HG03159 (cell line): ENCODE measurements at regions not wholly inside any gene's neighbourhood (a gene's known extent, or its start where the extent isn't known, plus 50 kb on each side); places are given as distances from the start of the nearest gene placed in this dataset.
"Not testable (repeated sequence)": the region's sequence is repeated elsewhere in the genome, so short reads cannot be mapped to it uniquely, and the experiment has no call there.

Source experiments
- ATAC-seq: cut with Tn5 transposase; IDR thresholded peaks from one replicate; pipeline ENCODE4 v1.9.1; 2021; ENCODE audit warnings: mild to moderate bottlenecking, moderate library complexity; ENCODE audit not compliant: unreplicated experiment

- no peak for ATAC-seq
Observed at GRCh38 chr4:83931659-83932438, 395.9 kb downstream of the GPAT3 start.

GRCh38 chr4:83929550-83929949 lies 393.6 kb downstream of the GPAT3 start:
- no peak for ATAC-seq

GRCh38 chr4:83926950-83927349 lies 391.0 kb downstream of the GPAT3 start:
- no peak for ATAC-seq

- ATAC-seq: no peak
Observed at GRCh38 chr4:83923341-83923740, 387.4 kb downstream of the GPAT3 start.

- no peak for ATAC-seq
Observed at GRCh38 chr4:83922402-83922801, 386.5 kb downstream of the GPAT3 start.

- ATAC-seq: no peak
Observed at GRCh38 chr4:83921124-83921523, 385.2 kb downstream of the GPAT3 start.

- ATAC-seq: no peak
Observed at GRCh38 chr4:83920375-83920774, 384.5 kb downstream of the GPAT3 start.

- no peak for ATAC-seq
Observed at GRCh38 chr4:83917572-83917971, 381.7 kb downstream of the GPAT3 start.

GRCh38 chr4:83910693-83911092 lies 374.8 kb downstream of the GPAT3 start:
- no peak for ATAC-seq

GRCh38 chr4:83906561-83906960 lies 370.7 kb downstream of the GPAT3 start:
- ATAC-seq: no peak

GRCh38 chr4:83905952-83906351 lies 370.0 kb downstream of the GPAT3 start:
- ATAC-seq: no peak

GRCh38 chr4:83903740-83904139 lies 367.8 kb downstream of the GPAT3 start:
- not testable (repeated sequence) for ATAC-seq

GRCh38 chr4:83894831-83895230 lies 358.9 kb downstream of the GPAT3 start:
- no peak for ATAC-seq

- no peak for ATAC-seq
Observed at GRCh38 chr4:83890816-83891215, 354.9 kb downstream of the GPAT3 start.

- no peak for ATAC-seq
Observed at GRCh38 chr4:83890231-83890630, 354.3 kb downstream of the GPAT3 start.

GRCh38 chr4:83889802-83890201 lies 353.9 kb downstream of the GPAT3 start:
- ATAC-seq: no peak

GRCh38 chr4:83885256-83886182 lies 349.6 kb downstream of the GPAT3 start:
- ATAC-seq: no peak

- ATAC-seq: no peak
Observed at GRCh38 chr4:83876047-83876446, 340.1 kb downstream of the GPAT3 start.

GRCh38 chr4:83875437-83875836 lies 339.5 kb downstream of the GPAT3 start:
- no peak for ATAC-seq

GRCh38 chr4:83873996-83874395 lies 338.1 kb downstream of the GPAT3 start:
- no peak for ATAC-seq

- ATAC-seq: no peak
Observed at GRCh38 chr4:83870328-83870950, 334.5 kb downstream of the GPAT3 start.
